ENCODE measurements at regions not wholly inside any gene's neighbourhood (a gene's known extent, or its start where the extent isn't known, plus 50 kb on each side); places are given as distances from the start of the nearest gene placed in this dataset.

DNA sequence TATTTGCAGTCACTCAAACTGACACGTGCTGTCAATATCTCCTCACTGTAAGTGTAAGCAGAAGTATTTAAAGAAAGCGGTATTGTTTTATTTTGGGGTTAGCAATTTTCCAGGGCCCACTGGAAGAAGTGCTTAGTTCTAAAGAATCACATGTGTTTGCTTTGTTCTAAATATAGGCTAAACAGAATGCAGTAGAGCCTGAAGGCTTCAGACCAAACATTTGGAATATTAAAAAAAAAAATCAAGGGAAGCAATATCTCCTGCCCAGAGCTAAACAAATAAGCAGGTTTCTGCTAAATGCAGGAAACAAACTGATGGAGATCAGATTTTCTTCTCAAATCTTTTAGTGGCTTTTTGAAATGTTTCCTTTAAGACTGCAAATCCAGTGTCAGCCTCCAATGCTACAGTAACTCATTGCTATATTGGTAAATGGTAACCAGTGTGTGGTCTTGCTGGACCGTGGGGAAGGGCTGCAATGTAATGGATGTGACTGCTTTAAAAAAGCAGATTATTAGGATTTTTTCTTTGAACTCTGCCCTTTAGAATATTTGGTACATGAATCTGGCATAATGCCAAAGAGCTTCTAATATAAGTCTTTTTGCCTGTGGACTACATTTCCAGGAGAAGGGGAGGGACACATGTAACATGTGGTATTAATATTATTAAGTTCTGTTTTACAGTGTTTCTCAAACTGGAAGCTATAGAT, 317.1 kb upstream of the FERMT1 start (continued):
- TF ChIP-seq FOXM1 (IDR thresholded peaks at IDR 0.05; ENCODE audit: low read depth, low read length) (no peak), STAT3 (IDR thresholded peaks at IDR 0.05; ENCODE audit: low read depth, low read length) (no peak), YBX1 (IDR thresholded peaks at IDR 0.05) (no peak)

DNA sequence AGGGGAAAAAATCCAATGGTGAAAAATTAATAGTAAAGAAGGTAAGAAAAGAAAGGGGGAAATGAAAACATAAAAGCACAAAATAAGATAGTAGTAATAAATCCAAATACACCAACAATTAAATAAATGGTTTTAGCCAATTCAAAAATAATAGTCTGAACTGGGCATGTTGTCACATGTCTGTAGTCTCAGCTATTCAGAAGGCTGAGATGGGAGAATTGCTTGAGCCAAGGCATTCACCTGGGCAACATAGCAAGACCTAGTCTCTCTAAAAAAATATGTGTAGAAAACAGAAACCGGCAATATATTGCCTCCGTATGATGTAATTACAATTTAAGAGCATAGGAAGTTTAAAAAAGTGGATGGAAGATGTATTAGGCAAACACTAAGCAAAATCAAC, 311.3 kb upstream of the FERMT1 start:
- ATAC-seq (no peak), DNase-seq (ENCODE audit: low read depth, low spot score) (no peak), FAIRE-seq (no peak)
- Histone ChIP-seq H3K4me3 (no peak overlapping the region), H3K27me3 (replicated peaks in 1 of 2; ENCODE audit: control insufficient read depth in 2 of 2, insufficient read depth in 2 of 2, low read length in 1 of 2) (no peaks in the 10 kb centered on the region), H3K9ac (ENCODE audit: control insufficient read depth, insufficient read depth, low read length) (no peak overlapping the region), H3K4me2 (ENCODE audit: control insufficient read depth, insufficient read depth) (no peak overlapping the region), H3K4me1 (ENCODE audit: control insufficient read depth, insufficient read depth, low read length) (no peaks in the 10 kb centered on the region), H3K9me3 (replicated peaks; ENCODE audit: control insufficient read depth, insufficient read depth, low read length) (no peaks in the 10 kb centered on the region), H4K20me1 (ENCODE audit: control insufficient read depth, insufficient read depth) (no peaks in the 10 kb centered on the region), H3K36me3 (ENCODE audit: control insufficient read depth in 2 of 2, insufficient read depth in 2 of 2, low read length in 1 of 2) (no peaks in the 10 kb centered on the region), H3K27ac (ENCODE audit: control insufficient read depth, insufficient read depth) (no peak overlapping the region), H3K79me2 (ENCODE audit: control insufficient read depth, insufficient read depth, low read length) (no peaks in the 10 kb centered on the region), H2AFZ (ENCODE audit: control insufficient read depth, low read depth, low read length) (no peak overlapping the region)
- intact Hi-C loops (cut with micrococcal nuclease; ENCODE audit: unreplicated experiment): no loop called here
- BruUV-seq (replicated peaks): no TSS peak
- no peak for TF ChIP-seq NBN (IDR thresholded peaks at IDR 0.05)
- RAD21 ChIA-PET (ENCODE audit: unreplicated experiment): no interaction called here
- POLR2A ChIA-PET: no interaction called here
- in situ Hi-C loops (cut with MboI): no loop called here
- SMC1A ChIA-PET (ENCODE audit: uncharacterized antibody, unreplicated experiment): no interaction called here
- CTCF ChIA-PET: no interaction called here
- 38% methylated on average over 2 of the region's 2 CpGs for WGBS (ENCODE audit: insufficient coverage, insufficient replicate concordance, low lambda C conversion rate, missing lambda C conversion rate)

DNA sequence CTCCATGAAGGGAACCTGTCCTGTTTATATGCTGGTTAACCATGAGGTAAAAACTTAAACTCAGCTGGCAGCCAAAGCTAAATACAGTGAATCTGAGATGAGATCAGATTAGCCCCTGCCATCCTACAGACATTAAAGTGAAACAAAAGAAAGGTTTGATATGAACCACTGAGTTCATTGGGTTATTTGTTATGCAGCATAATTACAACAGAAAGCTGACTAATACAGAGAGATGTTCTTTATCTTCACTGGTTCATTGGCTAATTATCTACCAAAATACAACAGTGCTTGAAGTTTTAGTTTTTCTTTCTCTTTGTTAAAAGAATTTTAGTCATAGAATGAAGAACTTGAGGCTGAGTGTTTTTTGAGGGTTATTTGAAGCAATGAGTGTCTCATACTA, 307.6 kb upstream of the FERMT1 start:
- Histone ChIP-seq H4K20me1 (ENCODE audit: control insufficient read depth, insufficient read depth) (no peaks in the 10 kb centered on the region), H3K4me2 (ENCODE audit: control insufficient read depth, insufficient read depth) (no peak overlapping the region), H3K9ac (ENCODE audit: control insufficient read depth, insufficient read depth, low read length) (no peak overlapping the region), H3K4me3 (no peak overlapping the region), H2AFZ (ENCODE audit: control insufficient read depth, low read depth, low read length) (no peak overlapping the region), H3K27ac (ENCODE audit: control insufficient read depth, insufficient read depth) (no peak overlapping the region), H3K9me3 (replicated peaks; ENCODE audit: control insufficient read depth, insufficient read depth, low read length) (no peaks in the 10 kb centered on the region), H3K27me3 (replicated peaks in 1 of 2; ENCODE audit: control insufficient read depth in 2 of 2, insufficient read depth in 2 of 2, low read length in 1 of 2) (no peaks in the 10 kb centered on the region), H3K36me3 (ENCODE audit: control insufficient read depth in 2 of 2, insufficient read depth in 2 of 2, low read length in 1 of 2) (no peaks in the 10 kb centered on the region), H3K79me2 (ENCODE audit: control insufficient read depth, insufficient read depth, low read length) (no peaks in the 10 kb centered on the region), H3K4me1 (ENCODE audit: control insufficient read depth, insufficient read depth, low read length) (no peaks in the 10 kb centered on the region)
- ATAC-seq (peak; percentile 51), FAIRE-seq (no peak), DNase-seq (ENCODE audit: low read depth, low spot score) (no peak)
- in situ Hi-C loops (cut with MboI) (no loop called here), intact Hi-C loops (cut with micrococcal nuclease; ENCODE audit: unreplicated experiment) (no loop called here)
- POLR2A ChIA-PET: no interaction called here
- no peak for TF ChIP-seq NFYA (IDR thresholded peaks at IDR 0.05; ENCODE audit: borderline replicate concordance, low read depth, low read length)
- 0 out of 2 replicates have a peak, but pooled peaks have one; percentile 25 for TF ChIP-seq MTA2 (IDR thresholded peaks at IDR 0.05; ENCODE audit: low read depth)
- TF ChIP-seq ZNF217 (IDR thresholded peaks at IDR 0.05): 0 out of 2 replicates have a peak, but pooled peaks have one; percentile 38
- SMC1A ChIA-PET (ENCODE audit: uncharacterized antibody, unreplicated experiment): no interaction called here
- CTCF ChIA-PET: no interaction called here
- BruUV-seq (replicated peaks): no TSS peak
- RAD21 ChIA-PET (ENCODE audit: unreplicated experiment): no interaction called here

Measured in GM12878 (cell line).